DOHH2 (cell line): ENCODE measurements at regions not wholly inside any gene's neighbourhood (a gene's known extent, or its start where the extent isn't known, plus 50 kb on each side); places are given as distances from the start of the nearest gene placed in this dataset.

Experiments
- H3F3A ChIP-seq: fragments of 200-600 bp; sonication (generic), shearing (Covaris generic); 2 replicates; pipeline ENCODE4 v1.6.0; 2016; ENCODE audit warnings: antibody characterized with exemption, mild to moderate bottlenecking; ENCODE audit not compliant: control insufficient read depth, insufficient read depth
- H3K27ac ChIP-seq: fragments of 200-600 bp; sonication (generic); 2 replicates; pipeline ENCODE4 v1.5.1; 2014; ENCODE audit warnings: low read depth, mild to moderate bottlenecking, low read length, moderate library complexity
- H3K27me3 ChIP-seq: fragments of 200-600 bp; sonication (generic); 2 replicates; pipeline ENCODE4 v1.6.1; 2014; ENCODE audit warnings: mild to moderate bottlenecking, low read length, mixed read lengths; ENCODE audit not compliant: control insufficient read depth
- H3K36me3 ChIP-seq: fragments of 200-600 bp; sonication (generic); 2 replicates; pipeline ENCODE4 v1.6.1; 2014; ENCODE audit warnings: mild to moderate bottlenecking, low read length, moderate library complexity, mixed read lengths; ENCODE audit not compliant: control insufficient read depth
- H3K4me1 ChIP-seq: fragments of 200-600 bp; sonication (generic); 2 replicates; pipeline ENCODE4 v1.6.1; 2014; ENCODE audit warnings: mild to moderate bottlenecking, low read length, mixed read lengths; ENCODE audit not compliant: control insufficient read depth
- H3K4me2 ChIP-seq: fragments of 200-600 bp; sonication (generic); 2 replicates; pipeline ENCODE4 v1.6.0; 2014; ENCODE audit warnings: mild to moderate bottlenecking, low read length, moderate library complexity
- H3K4me3 ChIP-seq: fragments of 200-600 bp; sonication (generic); 2 replicates; pipeline ENCODE4 v1.5.1; 2014; ENCODE audit warnings: mild to moderate bottlenecking, low read length, mixed read lengths
- H3K79me2 ChIP-seq: fragments of 200-600 bp; sonication (generic); 2 replicates; pipeline ENCODE4 v1.6.1; 2014; ENCODE audit warnings: mild to moderate bottlenecking, low read length, mixed read lengths; ENCODE audit not compliant: control insufficient read depth
- H3K9me2 ChIP-seq: fragments of 200-600 bp; sonication (generic); replicated peaks from 2 replicates; pipeline ENCODE4 v1.6.1; 2014; ENCODE audit warnings: mild to moderate bottlenecking, low read length, mixed read lengths; ENCODE audit not compliant: control insufficient read depth
- H3K9me3 ChIP-seq: fragments of 200-600 bp; sonication (generic); 2 replicates; pipeline ENCODE4 v1.6.1; 2014; ENCODE audit warnings: antibody characterized with exemption, low read length, mixed read lengths; ENCODE audit not compliant: control insufficient read depth, insufficient read depth
- H4K20me1 ChIP-seq: fragments of 200-600 bp; sonication (generic); 2 replicates; pipeline ENCODE4 v1.6.0; 2014; ENCODE audit warnings: low read depth, mild to moderate bottlenecking, antibody characterized with exemption, low read length, moderate library complexity; ENCODE audit not compliant: control insufficient read depth, insufficient read depth
- CTCF ChIP-seq: fragments of 200-600 bp; sonication (generic); IDR thresholded peaks from one replicate; pipeline ENCODE4 v1.5.1; 2014; ENCODE audit warnings: antibody characterized with exemption, mild to moderate bottlenecking, low read depth, low read length; ENCODE audit not compliant: poor library complexity, severe bottlenecking
- EZH2phosphoT487 ChIP-seq: fragments of 200-600 bp; sonication (generic); IDR thresholded peaks from 2 replicates; pipeline ENCODE4 v1.6.1; 2017; ENCODE audit warnings: borderline replicate concordance, mild to moderate bottlenecking, antibody characterized with exemption, low read length, moderate library complexity, mixed read lengths

DNA sequence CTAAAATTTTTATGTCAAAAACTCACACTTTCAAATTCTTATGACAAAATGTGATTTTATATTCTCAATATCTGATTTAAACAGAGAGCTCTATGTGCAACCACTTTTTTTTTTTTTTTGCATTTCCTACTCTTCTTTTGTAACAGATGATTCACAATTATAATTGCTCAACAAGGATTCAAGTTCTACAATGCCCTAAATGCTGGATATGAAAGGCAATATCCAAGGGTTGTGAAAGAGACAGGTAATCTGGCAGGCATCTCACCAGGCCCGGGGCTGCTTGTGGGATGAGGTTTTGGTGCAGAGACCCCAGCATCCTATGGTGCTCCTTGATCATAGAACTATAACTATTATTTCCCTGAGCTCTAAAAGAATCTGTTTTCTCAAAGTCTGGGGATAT, 363.6 kb upstream of the NBEA start:
- Histone ChIP-seq H3K27me3 (no peaks in the 10 kb centered on the region), H3K36me3 (no peaks in the 10 kb centered on the region), H4K20me1 (no peaks in the 10 kb centered on the region), H3K4me1 (no peaks in the 10 kb centered on the region), H3K4me2 (no peak overlapping the region), H3K9me2 (no peaks in the 10 kb centered on the region; the same call in 1 of the 2 replicates), H3K27ac (no peak overlapping the region), H3K9me3 (no peaks in the 10 kb centered on the region), H3K79me2 (no peaks in the 10 kb centered on the region), H3K4me3 (no peak overlapping the region), H3F3A (no peaks in the 10 kb centered on the region)
- TF ChIP-seq CTCF (no peak), EZH2phosphoT487 (no peak)

GRCh38 chr13:34578917-34579316, 363.2 kb upstream of the NBEA start:
- TF ChIP-seq CTCF (no peak), EZH2phosphoT487 (no peak)
- no peaks in the 10 kb centered on the region for H3K79me2 ChIP-seq
- no peak overlapping the region for H3K4me2 ChIP-seq
- no peaks in the 10 kb centered on the region for H4K20me1 ChIP-seq
- no peaks in the 10 kb centered on the region; the same call in 1 of the 2 replicates for H3K9me2 ChIP-seq
- no peaks in the 10 kb centered on the region for H3F3A ChIP-seq
- H3K4me3 ChIP-seq, result no peak overlapping the region
- no peaks in the 10 kb centered on the region for H3K36me3 ChIP-seq
- no peaks in the 10 kb centered on the region for H3K4me1 ChIP-seq
- H3K9me3 ChIP-seq, result no peaks in the 10 kb centered on the region
- H3K27ac ChIP-seq, result no peak overlapping the region
- H3K27me3 ChIP-seq, result no peaks in the 10 kb centered on the region

GRCh38 chr13:34583181-34583580, 358.9 kb upstream of the NBEA start:
- H3K27ac ChIP-seq, result no peak overlapping the region
- no peaks in the 10 kb centered on the region for H3F3A ChIP-seq
- H3K4me3 ChIP-seq, result no peak overlapping the region
- H3K4me1 ChIP-seq, result no peaks in the 10 kb centered on the region
- H3K27me3 ChIP-seq, result no peaks in the 10 kb centered on the region
- no peaks in the 10 kb centered on the region for H4K20me1 ChIP-seq
- no peaks in the 10 kb centered on the region for H3K36me3 ChIP-seq
- H3K9me2 ChIP-seq, result no peaks in the 10 kb centered on the region; the same call in 1 of the 2 replicates
- no peak for TF ChIP-seq CTCF
- TF ChIP-seq EZH2phosphoT487, result no peak
- no peaks in the 10 kb centered on the region for H3K79me2 ChIP-seq
- H3K9me3 ChIP-seq, result no peaks in the 10 kb centered on the region
- H3K4me2 ChIP-seq, result no peak overlapping the region

- H3K4me3 ChIP-seq, result no peak overlapping the region
- no peaks in the 10 kb centered on the region for H3K36me3 ChIP-seq
- H3K4me1 ChIP-seq, result no peaks in the 10 kb centered on the region
- no peak overlapping the region for H3K27ac ChIP-seq
- H3F3A ChIP-seq, result no peaks in the 10 kb centered on the region
- H3K9me3 ChIP-seq, result no peaks in the 10 kb centered on the region
- no peaks in the 10 kb centered on the region for H3K27me3 ChIP-seq
- H3K79me2 ChIP-seq, result no peaks in the 10 kb centered on the region
- no peak for TF ChIP-seq EZH2phosphoT487
- TF ChIP-seq CTCF, result no peak
- H3K9me2 ChIP-seq, result no peaks in the 10 kb centered on the region
- no peak overlapping the region for H3K4me2 ChIP-seq
- no peaks in the 10 kb centered on the region for H4K20me1 ChIP-seq
Observed at GRCh38 chr13:34587576-34587975, 354.5 kb upstream of the NBEA start.
